GM23248 (cell line): ENCODE measurements at regions not wholly inside any gene's neighbourhood (a gene's known extent, or its start where the extent isn't known, plus 50 kb on each side); places are given as distances from the start of the nearest gene placed in this dataset.

Experiments
- EZH2 ChIP-seq: fragments of 200-600 bp; sonication (generic); IDR thresholded peaks from 2 replicates; pipeline ENCODE4 v1.6.1; 2018; ENCODE audit warnings: antibody characterized with exemption, mild to moderate bottlenecking; ENCODE audit not compliant: insufficient read depth, poor library complexity, severe bottlenecking
- EZH2phosphoT487 ChIP-seq: fragments of 200-600 bp; sonication (generic); IDR thresholded peaks from 2 replicates; pipeline ENCODE4 v1.6.1; 2018; ENCODE audit warnings: antibody characterized with exemption, moderate library complexity, mild to moderate bottlenecking, low read depth; ENCODE audit not compliant: insufficient read depth

DNA sequence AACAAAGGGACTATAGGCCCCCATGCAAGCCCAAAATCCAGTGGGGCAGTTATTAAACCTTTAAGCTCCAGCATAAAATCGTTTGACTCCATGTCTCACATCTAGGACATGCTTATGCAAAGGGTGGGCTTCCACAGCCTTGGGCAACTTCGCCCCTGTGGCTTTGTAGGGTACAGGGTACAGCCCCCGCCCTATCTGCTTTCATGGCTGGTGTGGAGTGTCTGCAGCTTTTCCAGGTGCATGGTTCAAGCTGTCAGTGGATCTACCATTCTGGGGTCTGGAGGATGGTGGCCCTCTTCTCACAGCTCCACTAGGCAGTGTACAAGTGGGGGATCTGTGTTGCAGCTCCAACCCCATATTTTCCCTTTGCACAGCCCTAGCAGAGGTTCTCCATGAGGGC, 559.8 kb upstream of the TECRL start:
- TF ChIP-seq EZH2 (no peak), EZH2phosphoT487 (no peak)
